Endothelial cell (in vitro differentiated cells): ENCODE measurements at regions not wholly inside any gene's neighbourhood (a gene's known extent, or its start where the extent isn't known, plus 50 kb on each side); places are given as distances from the start of the nearest gene placed in this dataset.

Experiments used
- DNase-seq: peaks from one replicate; pipeline ENCODE4 v3.0.0; 2021; ENCODE audit warnings: low spot score
- H3K27ac Mint-ChIP-seq: one replicate; pipeline ENCODE4 v1.8.0; 2021; ENCODE audit warnings: mixed read lengths, inconsistent platforms; ENCODE audit not compliant: unreplicated experiment
- H3K27me3 Mint-ChIP-seq: one replicate; pipeline ENCODE4 v1.8.0; 2021; ENCODE audit warnings: mild to moderate bottlenecking, moderate library complexity, mixed read lengths, inconsistent platforms; ENCODE audit not compliant: unreplicated experiment
- H3K36me3 Mint-ChIP-seq: one replicate; pipeline ENCODE4 v1.8.0; 2021; ENCODE audit warnings: mild to moderate bottlenecking, low read depth, mixed read lengths, inconsistent platforms; ENCODE audit not compliant: unreplicated experiment
- H3K4me1 Mint-ChIP-seq: one replicate; pipeline ENCODE4 v1.8.0; 2021; ENCODE audit warnings: mild to moderate bottlenecking, mixed read lengths, inconsistent platforms; ENCODE audit not compliant: unreplicated experiment
- H3K4me3 Mint-ChIP-seq: one replicate; pipeline ENCODE4 v1.8.0; 2021; ENCODE audit warnings: mild to moderate bottlenecking, mixed read lengths, inconsistent platforms; ENCODE audit not compliant: unreplicated experiment
- H3K9me3 Mint-ChIP-seq: one replicate; pipeline ENCODE4 v1.8.0; 2021; ENCODE audit warnings: mixed read lengths, inconsistent platforms; ENCODE audit not compliant: unreplicated experiment
- CTCF ChIP-seq: fragments of 200-600 bp; sonication (generic); IDR thresholded peaks from one replicate; pipeline ENCODE4 v1.5.0; 2021; ENCODE audit warnings: antibody characterized with exemption; ENCODE audit not compliant: unreplicated experiment

GRCh38 chr11:87493516-87493915, 455.8 kb downstream of the TMEM135 start:
- H3K27me3 Mint-ChIP-seq, result no peaks in the 10 kb centered on the region
- no peaks in the 10 kb centered on the region for H3K36me3 Mint-ChIP-seq
- no peak overlapping the region for H3K27ac Mint-ChIP-seq
- TF ChIP-seq CTCF, result no peak
- no peak overlapping the region for H3K4me3 Mint-ChIP-seq
- no peak for DNase-seq
- H3K4me1 Mint-ChIP-seq, result no peaks in the 10 kb centered on the region
- no peaks in the 10 kb centered on the region for H3K9me3 Mint-ChIP-seq

GRCh38 chr11:87491381-87491780, 453.6 kb downstream of the TMEM135 start:
- Mint-ChIP-seq H3K27ac (no peak overlapping the region), H3K27me3 (no peaks in the 10 kb centered on the region), H3K9me3 (no peaks in the 10 kb centered on the region), H3K36me3 (no peaks in the 10 kb centered on the region), H3K4me1 (no peaks in the 10 kb centered on the region), H3K4me3 (no peak overlapping the region)
- TF ChIP-seq CTCF, result no peak
- no peak for DNase-seq

GRCh38 chr11:87490671-87491070, 452.9 kb downstream of the TMEM135 start:
- H3K27me3 Mint-ChIP-seq, result no peaks in the 10 kb centered on the region
- no peaks in the 10 kb centered on the region for H3K4me1 Mint-ChIP-seq
- no peak for DNase-seq
- H3K9me3 Mint-ChIP-seq, result no peaks in the 10 kb centered on the region
- H3K27ac Mint-ChIP-seq, result no peak overlapping the region
- no peaks in the 10 kb centered on the region for H3K36me3 Mint-ChIP-seq
- TF ChIP-seq CTCF, result no peak
- no peak overlapping the region for H3K4me3 Mint-ChIP-seq

GRCh38 chr11:87484566-87484965, 446.8 kb downstream of the TMEM135 start:
- no peak for TF ChIP-seq CTCF
- no peaks in the 10 kb centered on the region for H3K4me1 Mint-ChIP-seq
- peaks cover 2% of the 10 kb centered on the region for H3K27me3 Mint-ChIP-seq
- no peak overlapping the region for H3K27ac Mint-ChIP-seq
- no peak overlapping the region for H3K4me3 Mint-ChIP-seq
- no peaks in the 10 kb centered on the region for H3K36me3 Mint-ChIP-seq
- DNase-seq, result no peak
- no peaks in the 10 kb centered on the region for H3K9me3 Mint-ChIP-seq

GRCh38 chr11:87477321-87477720, 439.6 kb downstream of the TMEM135 start:
- peaks cover 6% of the 10 kb centered on the region for H3K9me3 Mint-ChIP-seq
- H3K36me3 Mint-ChIP-seq, result no peaks in the 10 kb centered on the region
- no peaks in the 10 kb centered on the region for H3K4me1 Mint-ChIP-seq
- DNase-seq, result no peak
- peaks cover 4% of the 10 kb centered on the region for H3K27me3 Mint-ChIP-seq
- no peak overlapping the region for H3K4me3 Mint-ChIP-seq
- TF ChIP-seq CTCF, result no peak
- no peak overlapping the region for H3K27ac Mint-ChIP-seq
